ENCODE measurements at regions not wholly inside any gene's neighbourhood (a gene's known extent, or its start where the extent isn't known, plus 50 kb on each side); places are given as distances from the start of the nearest gene placed in this dataset.

DNA sequence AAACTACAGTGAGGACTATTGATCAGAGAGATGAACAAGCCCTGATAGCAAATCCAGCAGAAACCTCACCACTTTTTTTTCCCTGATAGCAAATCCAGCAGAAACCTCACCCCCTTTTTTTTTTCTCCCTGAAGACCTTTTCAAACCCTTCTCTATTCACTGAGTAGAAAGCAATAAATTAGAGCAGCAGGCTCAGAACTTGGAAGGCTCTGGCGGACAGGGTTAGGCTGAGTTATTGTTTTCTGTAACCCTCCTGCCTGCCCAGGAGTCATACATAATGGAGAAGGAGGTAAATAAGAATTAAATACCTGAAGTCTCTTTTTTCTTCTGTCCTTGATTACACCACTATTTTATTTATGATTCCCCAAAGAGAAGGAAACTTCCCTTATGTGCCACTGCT, 136.3 kb upstream of the SNX2 start:
- no peak overlapping the region for H3K4me3 ChIP-seq (ENCODE audit: low read depth, low read length)
- TF ChIP-seq, protein P1, sequence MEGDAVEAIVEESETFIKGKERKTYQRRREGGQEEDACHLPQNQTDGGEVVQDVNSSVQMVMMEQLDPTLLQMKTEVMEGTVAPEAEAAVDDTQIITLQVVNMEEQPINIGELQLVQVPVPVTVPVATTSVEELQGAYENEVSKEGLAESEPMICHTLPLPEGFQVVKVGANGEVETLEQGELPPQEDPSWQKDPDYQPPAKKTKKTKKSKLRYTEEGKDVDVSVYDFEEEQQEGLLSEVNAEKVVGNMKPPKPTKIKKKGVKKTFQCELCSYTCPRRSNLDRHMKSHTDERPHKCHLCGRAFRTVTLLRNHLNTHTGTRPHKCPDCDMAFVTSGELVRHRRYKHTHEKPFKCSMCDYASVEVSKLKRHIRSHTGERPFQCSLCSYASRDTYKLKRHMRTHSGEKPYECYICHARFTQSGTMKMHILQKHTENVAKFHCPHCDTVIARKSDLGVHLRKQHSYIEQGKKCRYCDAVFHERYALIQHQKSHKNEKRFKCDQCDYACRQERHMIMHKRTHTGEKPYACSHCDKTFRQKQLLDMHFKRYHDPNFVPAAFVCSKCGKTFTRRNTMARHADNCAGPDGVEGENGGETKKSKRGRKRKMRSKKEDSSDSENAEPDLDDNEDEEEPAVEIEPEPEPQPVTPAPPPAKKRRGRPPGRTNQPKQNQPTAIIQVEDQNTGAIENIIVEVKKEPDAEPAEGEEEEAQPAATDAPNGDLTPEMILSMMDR (IDR thresholded peaks at IDR 0.05; ENCODE audit: borderline replicate concordance, insufficient read depth, low read depth, low read length): no peak

DNA sequence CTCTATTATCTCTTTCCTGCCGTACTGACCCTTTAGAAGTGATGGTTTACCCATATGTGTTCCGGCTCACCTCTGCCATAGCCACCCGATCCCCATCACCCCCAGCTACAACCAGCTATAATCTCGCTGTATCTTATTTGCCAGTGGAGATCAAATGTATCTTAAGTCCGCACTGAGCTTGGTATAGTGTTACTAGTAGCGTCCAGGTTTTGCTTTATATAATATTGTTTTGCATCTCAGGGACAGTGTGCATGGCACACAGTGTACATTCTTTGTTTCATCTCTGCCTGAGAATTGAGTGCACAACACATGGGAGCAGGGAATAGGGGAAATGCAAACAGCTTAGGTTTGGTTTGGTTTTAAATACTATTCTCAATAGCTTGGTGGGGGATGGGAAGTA, 135.8 kb upstream of the SNX2 start:
- TF ChIP-seq, protein P1 (IDR thresholded peaks at IDR 0.05; ENCODE audit: borderline replicate concordance, insufficient read depth, low read depth, low read length): no peak
- no peak overlapping the region for H3K4me3 ChIP-seq (ENCODE audit: low read depth, low read length)

DNA sequence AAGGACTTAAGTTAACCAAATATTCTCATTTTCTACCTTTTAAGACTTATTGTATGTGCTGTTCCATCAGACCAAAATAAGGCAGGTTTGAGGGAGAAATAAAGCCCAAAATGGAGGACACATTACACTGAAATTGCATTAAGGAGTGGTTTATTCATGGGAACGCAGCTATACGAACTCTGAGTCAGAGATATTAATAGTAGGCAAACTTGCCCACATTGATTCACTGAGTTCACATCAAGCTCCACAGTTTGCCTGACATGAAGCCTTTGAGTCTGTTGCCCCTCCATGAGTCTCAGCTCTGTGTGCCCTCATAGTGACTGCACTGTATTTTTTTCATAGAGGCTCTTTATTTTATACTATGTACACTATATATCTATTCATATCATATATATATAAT, 135.0 kb upstream of the SNX2 start:
- H3K4me3 ChIP-seq (ENCODE audit: low read depth, low read length): no peak overlapping the region
- TF ChIP-seq, protein P1 (IDR thresholded peaks at IDR 0.05; ENCODE audit: borderline replicate concordance, insufficient read depth, low read depth, low read length): no peak

DNA sequence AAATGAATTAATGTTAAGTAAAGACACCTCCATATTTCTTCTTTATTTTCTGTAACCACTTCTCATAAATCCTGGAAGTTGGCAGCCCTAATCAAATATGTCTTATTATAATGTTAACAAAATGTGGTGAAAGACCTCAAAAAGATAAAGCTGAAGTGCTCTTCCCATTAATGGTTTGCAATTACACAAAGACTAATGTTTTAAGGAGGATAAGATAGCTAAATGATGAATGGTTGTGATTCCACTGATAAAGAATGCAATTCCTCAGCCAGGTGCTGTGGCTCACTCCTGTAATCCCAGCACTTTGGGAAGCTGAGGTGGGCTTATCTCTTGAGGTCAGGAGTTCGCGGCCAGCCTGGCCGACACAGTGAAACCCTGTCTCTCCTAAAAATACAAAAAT, 125.8 kb upstream of the SNX2 start:
- TF ChIP-seq, protein P1 (IDR thresholded peaks at IDR 0.05; ENCODE audit: borderline replicate concordance, insufficient read depth, low read depth, low read length): no peak
- no peak overlapping the region for H3K4me3 ChIP-seq (ENCODE audit: low read depth, low read length)

DNA sequence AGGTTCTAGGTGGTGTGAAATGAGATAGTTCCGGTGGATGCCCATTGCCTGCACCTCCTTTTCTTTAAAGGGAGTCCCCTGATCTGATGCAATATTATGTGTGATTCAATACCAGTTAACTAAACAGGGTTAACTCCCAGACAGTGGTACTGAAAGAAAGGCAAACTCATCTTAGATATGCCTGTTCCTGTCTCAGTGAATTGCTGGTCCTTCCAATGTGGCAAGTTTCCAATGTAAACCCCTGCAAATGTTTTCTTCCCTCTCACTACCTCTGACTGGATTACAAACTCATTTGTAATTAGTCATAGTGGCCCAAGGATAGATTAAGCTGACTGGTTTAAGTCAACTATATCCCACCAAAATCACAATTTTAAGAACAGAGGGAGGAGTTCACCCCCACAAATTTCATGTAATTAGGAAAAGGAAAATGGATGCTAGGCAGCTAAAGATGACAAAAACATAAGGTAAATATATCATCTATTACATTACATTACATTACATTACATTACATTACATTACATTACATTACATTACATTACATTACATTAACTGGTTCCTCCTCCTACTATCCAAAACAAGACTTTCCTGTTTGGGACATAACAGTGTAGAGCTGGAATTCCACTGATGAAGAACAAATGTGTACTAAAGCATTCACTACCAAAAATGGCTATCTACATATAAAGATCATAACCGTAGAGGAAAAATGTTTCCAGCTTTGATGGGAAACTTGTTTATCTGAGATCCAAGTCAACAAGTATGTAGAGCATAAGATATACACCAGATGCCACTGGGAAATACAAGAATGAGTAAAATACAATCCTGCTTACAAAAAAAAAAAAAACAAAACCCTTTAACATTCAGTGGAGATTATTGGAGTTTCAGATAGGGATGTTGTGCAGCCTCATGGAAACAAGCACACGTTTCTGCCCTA, 121.5 kb upstream of the SNX2 start:
- TF ChIP-seq, protein P1 (IDR thresholded peaks at IDR 0.05; ENCODE audit: borderline replicate concordance, insufficient read depth, low read depth, low read length): no peak
- H3K4me3 ChIP-seq (ENCODE audit: low read depth, low read length): no peak overlapping the region

DNA sequence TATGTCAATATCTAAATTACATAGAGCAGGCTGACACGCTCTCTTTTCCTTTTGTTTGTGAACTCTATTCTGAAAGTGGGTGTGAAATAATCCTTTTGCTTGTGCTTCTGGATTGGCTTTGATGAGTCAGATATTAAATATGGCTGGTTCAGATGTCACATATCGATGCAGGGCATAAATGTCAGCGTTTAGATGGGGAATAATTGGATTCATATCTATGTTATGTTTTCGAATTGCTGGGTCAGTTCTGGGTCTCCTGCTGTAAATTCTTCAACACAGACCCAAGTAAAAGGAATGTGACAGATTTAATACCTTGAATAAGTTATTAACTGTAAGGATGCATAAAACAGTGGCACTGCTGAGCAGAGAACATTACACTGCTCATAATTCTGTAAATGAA, 118.7 kb upstream of the SNX2 start:
- no peak overlapping the region for H3K4me3 ChIP-seq (ENCODE audit: low read depth, low read length)
- TF ChIP-seq, protein P1 (IDR thresholded peaks at IDR 0.05; ENCODE audit: borderline replicate concordance, insufficient read depth, low read depth, low read length): no peak

DNA sequence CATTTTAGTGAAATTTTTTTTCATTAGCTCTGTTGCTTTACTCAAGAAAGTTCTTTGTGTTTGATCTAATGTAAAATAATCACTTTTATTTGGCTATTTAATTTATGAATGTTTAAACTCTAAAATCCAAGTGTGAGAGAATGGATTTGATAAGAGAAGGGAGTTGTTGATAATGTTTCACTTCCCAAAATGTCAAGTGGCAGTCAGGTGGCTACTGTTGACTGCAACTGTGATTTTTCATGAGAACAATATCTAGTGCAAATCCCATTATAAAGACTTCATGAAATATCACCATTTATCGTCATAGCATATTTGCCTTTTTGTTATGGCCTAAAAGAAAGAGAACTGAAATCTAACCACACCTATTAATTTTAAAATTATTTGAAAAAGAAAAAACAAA, 118.3 kb upstream of the SNX2 start:
- TF ChIP-seq, protein P1 (IDR thresholded peaks at IDR 0.05; ENCODE audit: borderline replicate concordance, insufficient read depth, low read depth, low read length): no peak
- H3K4me3 ChIP-seq (ENCODE audit: low read depth, low read length): no peak overlapping the region

Measured in GM12875 (cell line).